K562 (cell line): ENCODE measurements at regions not wholly inside any gene's neighbourhood (a gene's known extent, or its start where the extent isn't known, plus 50 kb on each side); places are given as distances from the start of the nearest gene placed in this dataset.

Experiments
- CTCF ChIP-seq, 3 experiments: IDR thresholded peaks in 2 of 3; conservative IDR thresholded peaks in 1 of 3; 2 replicates each; pipeline ENCODE4 v1.5.1; 2011 to 2012; ENCODE audit warnings: low read length in 3 of 3, mild to moderate bottlenecking in 3 of 3, control low read depth in 2 of 3, improper control_type of control experiment in 1 of 3, inconsistent platforms in 1 of 3, low read depth in 1 of 3, mixed read lengths in 1 of 3, moderate library complexity in 1 of 3; ENCODE audit not compliant: insufficient read depth in 2 of 3
- DMBX1 ChIP-seq: fragments of 250-450 bp; sonication (Bioruptor Pico); IDR thresholded peaks from 2 replicates; pipeline ENCODE4 v1.8.0; 2022; ENCODE audit warnings: inconsistent platforms, mild to moderate bottlenecking, moderate library complexity, borderline replicate concordance
- HINFP ChIP-seq: fragments of 450-650 bp; conservative IDR thresholded peaks from 2 replicates; pipeline ENCODE4 v1.6.1; 2016; ENCODE audit warnings: missing genetic modification characterization, low read depth, mild to moderate bottlenecking, control low read depth, missing compliant biosample characterization
- HOMEZ ChIP-seq: fragments of 250-450 bp; sonication (Bioruptor Pico); IDR thresholded peaks from 2 replicates; pipeline ENCODE4 v1.4.0; 2020; ENCODE audit warnings: mild to moderate bottlenecking, moderate library complexity
- NFRKB ChIP-seq: fragments of 450-650 bp; IDR thresholded peaks from 2 replicates; pipeline ENCODE4 v1.6.1; 2016; ENCODE audit warnings: low read depth
- SRSF1 ChIP-seq: fragments of 200-400 bp; formaldehyde crosslinking; IDR thresholded peaks from 2 replicates; pipeline ENCODE4 v1.6.1; 2017; ENCODE audit warnings: mild to moderate bottlenecking, low read depth, low read length, moderate library complexity
- ZBTB43 ChIP-seq: sonication (generic); formaldehyde crosslinking; IDR thresholded peaks from 2 replicates; pipeline ENCODE4 v1.8.0; 2023; ENCODE audit warnings: mild to moderate bottlenecking, missing genetic modification reagents

- TF ChIP-seq HINFP (tag), result no peak
- TF ChIP-seq ZBTB43, result no peak
- no peak for TF ChIP-seq DMBX1
- TF ChIP-seq HOMEZ (CRISPR knock-in tag), result no peak
- no peak for TF ChIP-seq CTCF (IDR thresholded peaks at IDR 0.05 in 2 of 3, conservative IDR thresholded peaks at IDR 0.05 in 1 of 3; ENCODE audit: insufficient read depth in 2 of 3, low read depth in 1 of 3, low read length in 3 of 3)
- TF ChIP-seq NFRKB, result no peak
- TF ChIP-seq SRSF1, result no peak
Observed at GRCh38 chr6:170030821-170031471, 259.9 kb downstream of the DLL1 start.
